IMR-90 (cell line): ENCODE measurements at regions not wholly inside any gene's neighbourhood (a gene's known extent, or its start where the extent isn't known, plus 50 kb on each side); places are given as distances from the start of the nearest gene placed in this dataset.
"Not testable (repeated sequence)": the region's sequence is repeated elsewhere in the genome, so short reads cannot be mapped to it uniquely, and the experiment has no call there.

ENCODE experiments used
- ATAC-seq: fragments of 200-7000 bp; cut with Tn5 transposase; 2 replicates; pipeline ENCODE4 v1.9.1; 2020; ENCODE audit warnings: low read depth, mild to moderate bottlenecking, moderate library complexity
- BruUV-seq: library from RNA; stranded (reverse); fragments of 400-500 nt; replicated peaks from 2 replicates; lab custom pipeline; 2021; lab: Mats Ljungman, UMichigan
- CTCF ChIA-PET: fragments of 300-600 bp; formaldehyde crosslinking; extraction: SDS; loops from one replicate; lab custom pipeline; 2021; ENCODE audit warnings: antibody characterized with exemption; lab: Yijun Ruan, JAX
- POLR2A ChIA-PET: fragments of 300-600 bp; sonication (Branson Sonifier 250); formaldehyde crosslinking; loops from one replicate; lab custom pipeline; 2022; ENCODE audit warnings: antibody characterized with exemption; ENCODE audit not compliant: unreplicated experiment; lab: Charles Lee
- DNase-seq: peaks from one replicate; pipeline ENCODE4 v3.0.0; 2013
- H2AFZ ChIP-seq: replicated peaks from 2 replicates; pipeline ENCODE3; 2013; ENCODE audit warnings: low read length, mild to moderate bottlenecking; ENCODE audit not compliant: poor library complexity
- H2AK5ac ChIP-seq: 2 replicates; pipeline ENCODE4 v1.6.1; 2013; ENCODE audit warnings: low read depth, low read length, inconsistent platforms
- H2AK9ac ChIP-seq: replicated peaks from 2 replicates; pipeline ENCODE3; 2013; ENCODE audit warnings: mild to moderate bottlenecking, low read depth, low read length, moderate library complexity; ENCODE audit not compliant: poor library complexity
- H2BK120ac ChIP-seq: 2 replicates; pipeline ENCODE4 v1.6.1; 2013; ENCODE audit warnings: low read depth, low read length, inconsistent platforms
- H2BK15ac ChIP-seq: 3 replicates; pipeline ENCODE4 v1.6.1; 2013; ENCODE audit warnings: low read depth, low read length, inconsistent platforms
- H2BK20ac ChIP-seq: 2 replicates; pipeline ENCODE4 v1.6.1; 2013; ENCODE audit warnings: low read depth, mild to moderate bottlenecking, inconsistent platforms, low read length, moderate library complexity
- H2BK5ac ChIP-seq: 2 replicates; pipeline ENCODE4 v1.6.1; 2013; ENCODE audit warnings: mild to moderate bottlenecking, low read depth, low read length, inconsistent platforms; ENCODE audit not compliant: poor library complexity, severe bottlenecking
- H3K14ac ChIP-seq: replicated peaks from 2 replicates; pipeline ENCODE4 v1.6.1; 2013; ENCODE audit warnings: low read depth, low read length, inconsistent platforms
- H3K18ac ChIP-seq: 2 replicates; pipeline ENCODE4 v1.6.1; 2013; ENCODE audit warnings: low read depth, low read length, control low read depth
- H3K23ac ChIP-seq: 2 replicates; pipeline ENCODE4 v1.6.1; 2013; ENCODE audit warnings: low read depth, low read length, inconsistent platforms
- H3K27ac ChIP-seq: 2 replicates; pipeline ENCODE4 v1.5.1; 2013; ENCODE audit warnings: mild to moderate bottlenecking, control low read depth, low read length; ENCODE audit not compliant: insufficient read depth
- H3K27me3 ChIP-seq: 2 replicates; pipeline ENCODE4 v1.6.1; 2013; ENCODE audit warnings: low read length; ENCODE audit not compliant: control insufficient read depth, insufficient read depth
- H3K36me3 ChIP-seq: 2 replicates; pipeline ENCODE4 v1.6.1; 2013; ENCODE audit warnings: low read length, mixed read lengths; ENCODE audit not compliant: control insufficient read depth, insufficient read depth
- H3K4ac ChIP-seq: 2 replicates; pipeline ENCODE4 v1.6.1; 2013; ENCODE audit warnings: low read depth, low read length, inconsistent platforms
- H3K4me1 ChIP-seq: 2 replicates; pipeline ENCODE4 v1.6.1; 2013; ENCODE audit warnings: low read length, mixed read lengths; ENCODE audit not compliant: control insufficient read depth, insufficient read depth
- H3K4me2 ChIP-seq: 2 replicates; pipeline ENCODE4 v1.6.1; 2013; ENCODE audit warnings: low read depth, mild to moderate bottlenecking, control low read depth, low read length, moderate library complexity
- H3K4me3 ChIP-seq: 2 replicates; pipeline ENCODE4 v1.5.1; 2013; ENCODE audit warnings: low read depth, mild to moderate bottlenecking, control low read depth, low read length, moderate library complexity; ENCODE audit not compliant: insufficient read depth
- H3K56ac ChIP-seq: 2 replicates; pipeline ENCODE4 v1.6.1; 2013; ENCODE audit warnings: low read length, inconsistent platforms; ENCODE audit not compliant: insufficient read depth; ENCODE audit errors: extremely low read depth
- H3K79me1 ChIP-seq, 2 experiments: 2 replicates each; pipeline ENCODE4 v1.6.1; 2013; ENCODE audit warnings: low read length in 2 of 2, inconsistent platforms in 1 of 2, low read depth in 1 of 2
- H3K9ac ChIP-seq: 2 replicates; pipeline ENCODE4 v1.6.1; 2013; ENCODE audit warnings: low read depth, low read length, control low read depth
- H3K9me1 ChIP-seq: 2 replicates; pipeline ENCODE4 v1.6.1; 2013; ENCODE audit warnings: low read length, inconsistent platforms; ENCODE audit not compliant: insufficient read depth
- H3K9me3 ChIP-seq: 2 replicates; pipeline ENCODE4 v1.6.1; 2013; ENCODE audit warnings: low read length; ENCODE audit not compliant: control insufficient read depth, insufficient read depth
- H4K20me1 ChIP-seq: 2 replicates; pipeline ENCODE4 v1.6.1; 2013; ENCODE audit warnings: low read length, inconsistent platforms; ENCODE audit not compliant: insufficient read depth
- H4K5ac ChIP-seq: 2 replicates; pipeline ENCODE4 v1.6.1; 2013; ENCODE audit warnings: mild to moderate bottlenecking, low read depth, low read length, control low read depth
- H4K8ac ChIP-seq, 2 experiments: 2 replicates each; pipeline ENCODE4 v1.6.1; 2013; ENCODE audit warnings: low read depth in 2 of 2, low read length in 2 of 2, control low read depth in 1 of 2, inconsistent platforms in 1 of 2
- H4K91ac ChIP-seq: 2 replicates; pipeline ENCODE4 v1.6.1; 2013; ENCODE audit warnings: low read depth, low read length, inconsistent platforms; ENCODE audit not compliant: insufficient read depth
- WGBS, 2 experiments: methylation state at CpG; one replicate each; pipeline versions ENCODE4 v1.1.5 to v1.1.7; 2013; ENCODE audit warnings: missing lambda C conversion rate in 2 of 2; ENCODE audit not compliant: insufficient read length in 1 of 2; ENCODE audit errors: extremely low coverage in 2 of 2; 5-methylcytosine and 5-hydroxymethylcytosine counted together
- dilution Hi-C: fragments of 300-500 bp; cut with HindIII; formaldehyde crosslinking; loops from one replicate; pipeline ENCODE4 v1.14.3; 2018; ENCODE audit warnings: low sequenced_read_pairs; ENCODE audit not compliant: unreplicated experiment
- in situ Hi-C: fragments of 300-500 bp; cut with MboI; formaldehyde crosslinking; loops from 3 replicates; pipeline ENCODE4 v1.14.3; 2019; ENCODE audit warnings: low sequenced_read_pairs, inconsistent platforms, mixed read lengths
- intact Hi-C: fragments of 100-400 bp; cut with micrococcal nuclease; formaldehyde crosslinking; loops from 2 replicates; pipeline ENCODE4 v1.10.0; 2022

GRCh38 chr3:173286507-173286906, 111.0 kb upstream of the NLGN1 start:
- H3K4ac ChIP-seq, H2AK9ac ChIP-seq, H3K9ac ChIP-seq, H4K91ac ChIP-seq, CTCF ChIA-PET, dilution Hi-C loops, H3K4me2 ChIP-seq, H3K9me3 ChIP-seq, H3K18ac ChIP-seq, H2BK15ac ChIP-seq, H4K5ac ChIP-seq, H2BK5ac ChIP-seq, H3K23ac ChIP-seq, H3K56ac ChIP-seq, POLR2A ChIA-PET, H2AK5ac ChIP-seq, H2BK120ac ChIP-seq, BruUV-seq, H3K27ac ChIP-seq, H3K4me1 ChIP-seq, in situ Hi-C loops, DNase-seq, H3K27me3 ChIP-seq, H4K20me1 ChIP-seq, H3K14ac ChIP-seq, H2BK20ac ChIP-seq, H3K4me3 ChIP-seq, intact Hi-C loops, H4K8ac ChIP-seq, H2AFZ ChIP-seq, H3K9me1 ChIP-seq, ATAC-seq, H3K36me3 ChIP-seq, H3K79me1 ChIP-seq: not testable (repeated sequence)
- no CpG with 5 or more reads among the region's 12 CpGs for WGBS, 2 experiments
